ENCODE measurements at regions not wholly inside any gene's neighbourhood (a gene's known extent, or its start where the extent isn't known, plus 50 kb on each side); places are given as distances from the start of the nearest gene placed in this dataset.

DNA sequence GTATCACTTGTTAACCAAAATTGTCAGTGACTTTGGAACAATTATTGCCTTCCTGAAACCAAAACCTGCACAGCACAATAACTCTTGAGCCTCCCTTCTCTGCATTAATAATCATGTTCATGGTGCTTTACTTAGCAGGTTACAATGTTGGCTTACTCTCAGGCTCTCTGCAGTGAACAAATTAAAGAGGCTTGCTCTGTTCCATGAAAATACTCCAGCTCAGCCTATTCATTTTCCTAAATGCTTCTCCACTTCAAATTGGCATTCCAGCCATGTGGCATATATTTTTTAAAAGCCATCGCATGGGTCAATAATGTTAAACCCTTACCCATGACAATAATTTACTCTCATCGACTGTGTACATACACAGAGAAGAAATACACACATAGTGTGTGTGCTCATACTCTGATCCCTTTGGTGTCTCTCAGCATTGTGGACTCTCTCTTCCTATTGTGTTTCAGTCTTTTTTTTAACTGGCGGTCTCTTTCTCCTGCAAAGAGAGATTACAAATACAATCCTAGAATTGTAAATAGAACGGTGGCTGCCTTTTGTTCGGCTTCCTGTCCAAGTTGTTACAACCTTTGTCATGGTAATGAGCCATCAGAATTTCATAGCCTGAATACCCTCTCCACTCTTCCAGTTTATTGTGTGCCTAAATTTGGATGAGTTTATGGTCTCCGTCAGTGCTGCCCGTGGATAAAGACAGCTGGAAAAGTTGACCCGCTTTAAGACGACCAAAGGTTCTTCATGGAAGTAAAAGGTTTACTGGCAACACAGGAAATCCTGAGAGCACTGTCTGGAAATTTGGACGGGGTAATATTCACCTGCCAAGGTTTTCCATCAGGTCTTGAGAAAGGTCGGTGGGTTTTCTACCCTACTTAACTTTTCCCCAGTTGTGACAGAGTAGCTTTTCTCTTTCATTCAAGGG is 263.6 kb downstream of the CD83 start:
- no peak for TF ChIP-seq CTCF (IDR thresholded peaks at IDR 0.05)
- Histone ChIP-seq H3K36me3 (ENCODE audit: control insufficient read depth, insufficient read depth, low read length) (no peaks in the 10 kb centered on the region), H2AFZ (no peak overlapping the region), H3K4me3 (ENCODE audit: low read depth, low read length) (no peak overlapping the region), H3K4me1 (no peaks in the 10 kb centered on the region), H3K9me3 (ENCODE audit: control insufficient read depth, low read length) (no peaks in the 10 kb centered on the region), H3K9ac (no peak overlapping the region), H3K27ac (no peak overlapping the region), H3K4me2 (ENCODE audit: low read length) (no peak overlapping the region), H3K27me3 (ENCODE audit: control insufficient read depth, insufficient read depth, low read length) (no peaks in the 10 kb centered on the region), H3K79me2 (no peaks in the 10 kb centered on the region)

DNA sequence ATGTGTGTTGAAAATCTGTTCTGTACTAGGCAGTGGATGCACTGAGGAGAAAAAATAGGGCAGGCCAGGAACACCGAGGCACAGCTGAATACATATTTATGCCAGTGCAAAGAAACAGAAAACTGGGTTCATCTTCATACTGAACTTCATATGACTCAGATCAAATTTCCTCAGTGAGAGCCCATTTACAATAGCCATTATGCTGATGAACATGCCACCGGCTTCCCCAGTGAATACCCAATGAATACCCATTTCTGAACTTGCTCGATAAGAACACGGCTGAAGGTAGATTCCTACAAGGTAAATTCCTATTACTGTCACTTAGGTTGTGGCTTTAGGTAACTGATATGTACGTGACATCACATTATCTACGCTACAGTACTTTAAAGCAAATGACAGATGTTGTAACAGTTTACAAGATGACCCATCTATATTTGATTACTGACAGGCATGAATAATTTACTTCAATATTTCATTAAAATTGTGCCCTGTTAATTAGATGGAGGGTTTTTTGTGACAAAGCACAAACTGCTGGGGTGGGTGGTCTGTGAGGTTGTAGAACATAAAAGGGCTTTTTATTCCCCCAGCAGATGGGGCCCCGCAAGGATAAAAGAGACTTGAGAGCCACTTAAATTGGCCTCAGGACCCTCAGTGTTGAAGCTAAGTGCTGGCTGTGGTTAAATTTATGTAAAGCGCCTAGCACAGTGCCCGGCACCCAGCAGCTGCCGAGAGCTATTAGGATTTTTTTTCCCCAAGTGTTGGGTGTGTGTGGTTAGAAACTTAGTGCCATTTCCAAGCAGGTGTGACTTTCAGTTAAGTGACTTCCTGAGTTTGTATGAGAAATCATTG is 264.5 kb downstream of the CD83 start:
- H3K36me3 ChIP-seq (ENCODE audit: control insufficient read depth, insufficient read depth, low read length) = no peaks in the 10 kb centered on the region
- no peak overlapping the region for H3K4me3 ChIP-seq (ENCODE audit: low read depth, low read length)

GRCh38 chr6:14382678-14383236 is 265.2 kb downstream of the CD83 start:
- no peak for TF ChIP-seq CTCF (IDR thresholded peaks at IDR 0.05)
- Histone ChIP-seq H3K27me3 (ENCODE audit: control insufficient read depth, insufficient read depth, low read length) (no peaks in the 10 kb centered on the region), H2AFZ (no peak overlapping the region), H3K27ac (no peak overlapping the region), H3K9me3 (ENCODE audit: control insufficient read depth, low read length) (no peaks in the 10 kb centered on the region), H3K4me1 (no peaks in the 10 kb centered on the region), H3K4me2 (ENCODE audit: low read length) (no peak overlapping the region), H3K9ac (no peak overlapping the region), H3K4me3 (ENCODE audit: low read depth, low read length) (no peak overlapping the region), H3K36me3 (ENCODE audit: control insufficient read depth, insufficient read depth, low read length) (no peaks in the 10 kb centered on the region), H3K79me2 (no peaks in the 10 kb centered on the region)

More for the DNA sequence above, 264.5 kb downstream of the CD83 start:
- Histone ChIP-seq H3K4me2 (ENCODE audit: low read length) (no peak overlapping the region), H3K79me2 (no peaks in the 10 kb centered on the region), H2AFZ (no peak overlapping the region), H3K9ac (no peak overlapping the region), H3K9me3 (ENCODE audit: control insufficient read depth, low read length) (no peaks in the 10 kb centered on the region), H3K27me3 (ENCODE audit: control insufficient read depth, insufficient read depth, low read length) (no peaks in the 10 kb centered on the region), H3K27ac (no peak overlapping the region), H3K4me1 (no peaks in the 10 kb centered on the region)
- TF ChIP-seq CTCF (IDR thresholded peaks at IDR 0.05) = no peak

- no peak overlapping the region for H2AFZ ChIP-seq
- no peaks in the 10 kb centered on the region for H3K9me3 ChIP-seq (ENCODE audit: control insufficient read depth, low read length)
- H3K36me3 ChIP-seq (ENCODE audit: control insufficient read depth, insufficient read depth, low read length) = no peaks in the 10 kb centered on the region
- H3K79me2 ChIP-seq = no peaks in the 10 kb centered on the region
- no peaks in the 10 kb centered on the region for H3K4me1 ChIP-seq
- H3K9ac ChIP-seq = no peak overlapping the region
- H3K27ac ChIP-seq = no peak overlapping the region
- TF ChIP-seq CTCF (IDR thresholded peaks at IDR 0.05) = no peak
- no peaks in the 10 kb centered on the region for H3K27me3 ChIP-seq (ENCODE audit: control insufficient read depth, insufficient read depth, low read length)
- no peak overlapping the region for H3K4me2 ChIP-seq (ENCODE audit: low read length)
- no peak overlapping the region for H3K4me3 ChIP-seq (ENCODE audit: low read depth, low read length)
These were observed 266.0 kb downstream of the CD83 start for GRCh38 chr6:14383393-14384174.

Measured in parathyroid adenoma (tissue), 2 donors.